Trophoblast cell (in vitro differentiated cells and primary cell): ENCODE measurements at regions not wholly inside any gene's neighbourhood (a gene's known extent, or its start where the extent isn't known, plus 50 kb on each side); places are given as distances from the start of the nearest gene placed in this dataset.

Source experiments
- DNase-seq, 2 donors: peaks; one replicate each; pipeline ENCODE4 v3.0.0-alpha.2; 2016
- H2AFZ ChIP-seq: 2 replicates; pipeline ENCODE4 v1.6.1; 2013; ENCODE audit warnings: low read length, moderate library complexity, mild to moderate bottlenecking; ENCODE audit not compliant: insufficient read depth, poor library complexity
- H2AK5ac ChIP-seq: 2 replicates; pipeline ENCODE4 v1.6.1; 2013; ENCODE audit warnings: mild to moderate bottlenecking, low read length
- H2BK120ac ChIP-seq: 2 replicates; pipeline ENCODE4 v1.6.1; 2013; ENCODE audit warnings: low read length, mild to moderate bottlenecking, moderate library complexity; ENCODE audit not compliant: insufficient read depth, poor library complexity
- H2BK12ac ChIP-seq: 2 replicates; pipeline ENCODE4 v1.6.1; 2013; ENCODE audit warnings: mild to moderate bottlenecking, low read length, moderate library complexity
- H2BK5ac ChIP-seq: 2 replicates; pipeline ENCODE4 v1.6.1; 2013; ENCODE audit warnings: low read length, low read depth, moderate library complexity, mild to moderate bottlenecking; ENCODE audit not compliant: poor library complexity
- H3K14ac ChIP-seq: 2 replicates; pipeline ENCODE4 v1.6.1; 2013; ENCODE audit warnings: mild to moderate bottlenecking, low read length
- H3K18ac ChIP-seq: 2 replicates; pipeline ENCODE4 v1.6.1; 2013; ENCODE audit warnings: mild to moderate bottlenecking, low read length
- H3K23ac ChIP-seq: 2 replicates; pipeline ENCODE4 v1.6.1; 2013; ENCODE audit warnings: low read length
- H3K27ac ChIP-seq: 2 replicates; pipeline ENCODE4 v1.5.1; 2013; ENCODE audit warnings: low read depth, mild to moderate bottlenecking, inconsistent platforms, low read length, moderate library complexity
- H3K27me3 ChIP-seq: 2 replicates; pipeline ENCODE4 v1.6.1; 2013; ENCODE audit warnings: inconsistent platforms, mild to moderate bottlenecking, low read length, moderate library complexity; ENCODE audit not compliant: insufficient read depth
- H3K36me3 ChIP-seq, 2 experiments: 1 replicate in 1 of 2; 2 replicates in 1 of 2; pipeline ENCODE4 v1.6.1; 2013; ENCODE audit warnings: low read length in 2 of 2, mild to moderate bottlenecking in 2 of 2, moderate library complexity in 1 of 2; ENCODE audit not compliant: insufficient read depth in 2 of 2, control insufficient read depth in 1 of 2
- H3K4ac ChIP-seq: 2 replicates; pipeline ENCODE4 v1.6.1; 2013; ENCODE audit warnings: low read depth, mild to moderate bottlenecking, low read length, moderate library complexity
- H3K4me1 ChIP-seq, 2 experiments: 1 replicate in 1 of 2; 2 replicates in 1 of 2; pipeline ENCODE4 v1.6.1; 2013; ENCODE audit warnings: low read length in 2 of 2, mild to moderate bottlenecking in 2 of 2, moderate library complexity in 1 of 2; ENCODE audit not compliant: insufficient read depth in 2 of 2, control insufficient read depth in 1 of 2
- H3K4me2 ChIP-seq: 2 replicates; pipeline ENCODE4 v1.6.1; 2013; ENCODE audit warnings: inconsistent platforms, mild to moderate bottlenecking, low read length, moderate library complexity
- H3K4me3 ChIP-seq: 2 replicates; pipeline ENCODE4 v1.5.1; 2013; ENCODE audit warnings: mild to moderate bottlenecking, low read depth, low read length, inconsistent platforms
- H3K79me1 ChIP-seq: one replicate; pipeline ENCODE4 v1.6.1; 2013; ENCODE audit warnings: low read length
- H3K79me2 ChIP-seq: 2 replicates; pipeline ENCODE4 v1.6.1; 2013; ENCODE audit warnings: low read length, mild to moderate bottlenecking; ENCODE audit not compliant: control insufficient read depth, insufficient read depth, poor library complexity
- H3K9ac ChIP-seq: 2 replicates; pipeline ENCODE4 v1.6.1; 2013; ENCODE audit warnings: mild to moderate bottlenecking, low read length
- H3K9me3 ChIP-seq: 2 replicates; pipeline ENCODE4 v1.6.1; 2013; ENCODE audit warnings: low read depth, mild to moderate bottlenecking, control low read depth, inconsistent platforms, low read length; ENCODE audit not compliant: insufficient read depth
- H4K12ac ChIP-seq: 2 replicates; pipeline ENCODE4 v1.6.1; 2013; ENCODE audit warnings: low read depth, mild to moderate bottlenecking, low read length, moderate library complexity
- H4K8ac ChIP-seq: 2 replicates; pipeline ENCODE4 v1.6.1; 2013; ENCODE audit warnings: low read depth, mild to moderate bottlenecking, low read length, moderate library complexity
- H4K91ac ChIP-seq: one replicate; pipeline ENCODE4 v1.6.1; 2013; ENCODE audit warnings: low read depth, mild to moderate bottlenecking, low read length, moderate library complexity
- WGBS: extraction: QIAGEN DNeasy Blood & Tissue Kit; methylation state at CpG from one replicate; pipeline ENCODE4 v1.1.7; 2013; ENCODE audit warnings: missing lambda C conversion rate; ENCODE audit not compliant: insufficient read length, insufficient coverage; ENCODE audit errors: extremely low coverage; 5-methylcytosine and 5-hydroxymethylcytosine counted together

DNA sequence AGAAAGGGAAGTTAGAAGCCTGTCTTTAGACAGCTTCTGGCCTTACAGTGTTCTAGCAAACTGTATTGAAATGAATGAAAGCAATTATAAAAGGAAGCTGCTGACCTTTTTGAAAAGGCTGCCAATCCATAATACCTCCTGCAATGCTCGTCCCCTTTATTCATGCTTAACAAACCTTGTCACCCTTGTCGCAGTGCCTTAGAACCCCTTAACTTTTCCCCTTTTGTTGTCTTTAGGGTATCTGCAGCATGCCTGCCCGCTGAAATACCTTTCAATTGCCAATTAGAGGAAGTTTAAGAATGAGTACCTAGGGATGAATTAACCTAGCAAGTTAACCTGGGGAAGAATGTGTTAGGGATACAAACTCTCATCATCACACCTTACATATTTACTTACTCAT, 731.2 kb downstream of the RERGL start:
- no peak overlapping the region for H2BK120ac ChIP-seq
- H3K9me3 ChIP-seq = no peaks in the 10 kb centered on the region
- no peak overlapping the region for H3K27ac ChIP-seq
- H2AK5ac ChIP-seq = no peak overlapping the region
- H4K12ac ChIP-seq = no peak overlapping the region
- no peak overlapping the region for H3K18ac ChIP-seq
- H2BK5ac ChIP-seq = no peak overlapping the region
- WGBS = no CpG with 5 or more reads among the region's 3 CpGs
- H3K36me3 ChIP-seq = no peaks in the 10 kb centered on the region
- H3K4ac ChIP-seq = no peak overlapping the region
- no peak overlapping the region for H3K4me2 ChIP-seq
- no peak overlapping the region for H3K14ac ChIP-seq
- no peaks in the 10 kb centered on the region for H3K79me2 ChIP-seq
- H4K8ac ChIP-seq = no peak overlapping the region
- H3K4me1 ChIP-seq = no peaks in the 10 kb centered on the region
- no peaks in the 10 kb centered on the region for H3K79me1 ChIP-seq
- H2AFZ ChIP-seq = no peak overlapping the region
- H3K23ac ChIP-seq = no peak overlapping the region
- H3K9ac ChIP-seq = no peak overlapping the region
- no peak for DNase-seq
- no peak overlapping the region for H4K91ac ChIP-seq
- no peak overlapping the region for H3K4me3 ChIP-seq
- H2BK12ac ChIP-seq = no peak overlapping the region
- H3K27me3 ChIP-seq = no peaks in the 10 kb centered on the region

DNA sequence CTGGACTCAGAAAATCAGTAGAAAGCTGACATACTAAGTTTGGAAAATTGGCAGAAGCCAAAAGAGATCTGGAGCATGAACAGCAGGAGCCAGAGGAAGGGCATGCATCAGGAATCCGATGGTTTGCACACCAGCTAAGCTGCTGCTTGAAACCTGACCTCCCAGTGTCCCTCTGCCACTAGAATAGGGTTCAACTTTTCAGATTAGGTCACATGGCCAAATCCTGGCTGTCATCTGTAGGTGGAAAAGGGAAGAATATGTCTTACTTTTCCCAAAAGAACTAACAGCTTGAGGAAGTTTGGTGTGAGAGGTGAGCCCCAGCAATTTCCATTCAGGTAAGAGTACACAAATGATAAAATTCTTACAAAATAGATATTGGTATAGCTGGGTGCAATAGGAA, 732.6 kb downstream of the RERGL start:
- no CpG with 5 or more reads among the region's 1 CpG for WGBS
- Histone ChIP-seq H3K27me3 (no peaks in the 10 kb centered on the region), H2BK12ac (no peak overlapping the region), H3K79me2 (no peaks in the 10 kb centered on the region), H3K4me2 (no peak overlapping the region), H4K8ac (no peak overlapping the region), H3K23ac (no peak overlapping the region), H2AK5ac (no peak overlapping the region), H3K4ac (no peak overlapping the region), H2BK5ac (no peak overlapping the region), H4K12ac (no peak overlapping the region), H3K14ac (no peak overlapping the region), H3K4me3 (no peak overlapping the region), H3K18ac (no peak overlapping the region), H3K9ac (no peak overlapping the region), H3K27ac (no peak overlapping the region), H3K9me3 (no peaks in the 10 kb centered on the region), H3K79me1 (no peaks in the 10 kb centered on the region), H2BK120ac (no peak overlapping the region), H3K36me3 (no peaks in the 10 kb centered on the region), H3K4me1 (no peaks in the 10 kb centered on the region), H2AFZ (no peak overlapping the region), H4K91ac (no peak overlapping the region)
- no peak for DNase-seq

DNA sequence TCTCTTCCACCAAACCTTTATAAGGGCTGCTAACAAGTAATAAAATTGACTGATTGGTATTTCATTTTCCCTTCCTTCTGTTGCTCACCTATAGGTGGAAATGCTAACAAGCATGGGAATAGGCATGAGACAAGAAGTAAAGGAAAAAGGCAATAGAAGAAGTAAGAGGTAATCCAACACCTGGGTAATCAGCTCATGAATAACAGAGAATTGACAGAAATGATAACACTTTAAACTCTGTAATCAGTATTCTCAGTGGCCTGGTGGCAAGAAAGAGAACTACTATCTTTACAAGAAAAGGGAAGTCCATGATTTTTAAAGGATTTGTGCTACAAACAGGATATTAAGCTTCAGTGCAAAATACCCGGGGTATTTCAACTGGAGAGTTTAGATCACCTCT, 737.8 kb downstream of the RERGL start:
- Histone ChIP-seq H2BK5ac (no peak overlapping the region), H3K14ac (no peak overlapping the region), H2AFZ (no peak overlapping the region), H3K4me3 (no peak overlapping the region), H3K27me3 (no peaks in the 10 kb centered on the region), H2AK5ac (no peak overlapping the region), H4K12ac (no peak overlapping the region), H3K79me2 (no peaks in the 10 kb centered on the region), H3K9me3 (no peaks in the 10 kb centered on the region), H3K4ac (no peak overlapping the region), H3K23ac (no peak overlapping the region), H4K8ac (no peak overlapping the region), H3K4me2 (no peak overlapping the region), H2BK12ac (no peak overlapping the region), H3K18ac (no peak overlapping the region), H2BK120ac (no peak overlapping the region), H3K4me1 (no peaks in the 10 kb centered on the region), H3K79me1 (no peaks in the 10 kb centered on the region), H3K27ac (no peak overlapping the region), H3K9ac (no peak overlapping the region), H3K36me3 (no peaks in the 10 kb centered on the region), H4K91ac (no peak overlapping the region)
- WGBS = no CpG with 5 or more reads among the region's 1 CpG
- DNase-seq = no peak

DNA sequence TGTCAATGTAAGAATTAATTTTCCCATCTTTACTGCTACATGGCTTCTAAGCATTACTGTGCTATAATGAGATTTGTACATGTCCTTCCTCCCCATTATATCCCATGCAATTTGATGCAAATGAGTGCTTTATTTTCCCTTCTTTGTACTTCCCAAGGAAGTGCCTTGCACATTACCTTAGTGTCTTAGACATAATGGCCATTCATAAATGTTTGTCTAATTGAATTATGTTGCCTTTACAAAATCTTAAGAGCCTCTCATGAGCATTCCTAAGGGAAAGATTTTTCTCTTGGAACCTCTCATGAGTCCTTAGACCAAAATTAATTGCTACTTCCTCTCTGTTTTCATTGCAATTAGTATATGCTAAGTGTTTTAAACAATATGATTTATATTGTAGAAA, 741.7 kb downstream of the RERGL start:
- no peak overlapping the region for H3K4me3 ChIP-seq
- no peak overlapping the region for H4K91ac ChIP-seq
- no peaks in the 10 kb centered on the region for H3K79me2 ChIP-seq
- H2BK12ac ChIP-seq = no peak overlapping the region
- H4K12ac ChIP-seq = no peak overlapping the region
- H2AK5ac ChIP-seq = no peak overlapping the region
- H2BK120ac ChIP-seq = no peak overlapping the region
- H3K36me3 ChIP-seq = no peaks in the 10 kb centered on the region
- H3K4me1 ChIP-seq = no peaks in the 10 kb centered on the region
- no peak overlapping the region for H3K9ac ChIP-seq
- H3K27ac ChIP-seq = no peak overlapping the region
- no peak overlapping the region for H4K8ac ChIP-seq
- H3K79me1 ChIP-seq = no peaks in the 10 kb centered on the region
- no peak overlapping the region for H3K23ac ChIP-seq
- no peak overlapping the region for H2BK5ac ChIP-seq
- H3K27me3 ChIP-seq = no peaks in the 10 kb centered on the region
- no peak overlapping the region for H2AFZ ChIP-seq
- no peak overlapping the region for H3K18ac ChIP-seq
- H3K4ac ChIP-seq = no peak overlapping the region
- H3K9me3 ChIP-seq = no peaks in the 10 kb centered on the region
- no peak overlapping the region for H3K4me2 ChIP-seq
- no peak overlapping the region for H3K14ac ChIP-seq
- no peak for DNase-seq

DNA sequence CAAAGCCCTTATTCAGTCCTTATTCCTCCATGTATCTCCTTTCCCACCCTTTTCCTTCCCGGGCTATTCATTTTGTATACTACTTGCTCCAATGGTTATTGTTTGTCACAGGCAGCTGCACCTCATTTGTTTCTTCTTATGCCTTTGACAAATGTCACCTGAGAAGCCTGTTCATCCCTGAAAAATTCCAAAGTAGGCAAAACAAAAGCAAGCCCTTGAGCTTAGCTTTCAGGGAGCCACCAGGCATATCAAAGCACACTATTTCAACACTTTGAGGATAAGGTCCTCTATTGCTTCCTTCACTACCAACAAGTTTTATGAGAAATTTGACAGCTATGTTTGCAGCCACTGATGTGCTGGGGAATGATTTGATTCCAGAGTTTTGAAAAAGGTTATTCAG, 738.7 kb upstream of the LMO3 start:
- Histone ChIP-seq H3K4me3 (no peak overlapping the region), H2BK120ac (no peak overlapping the region), H3K23ac (no peak overlapping the region), H4K91ac (no peak overlapping the region), H3K79me2 (no peaks in the 10 kb centered on the region), H3K18ac (no peak overlapping the region), H4K12ac (peak overlapping the region; percentile 18), H3K4ac (no peak overlapping the region), H4K8ac (no peak overlapping the region), H2AK5ac (no peak overlapping the region), H3K79me1 (no peaks in the 10 kb centered on the region), H2BK12ac (no peak overlapping the region), H3K4me1 (no peaks in the 10 kb centered on the region), H3K36me3 (no peaks in the 10 kb centered on the region), H3K27ac (no peak overlapping the region), H3K9ac (no peak overlapping the region), H3K14ac (no peak overlapping the region), H3K27me3 (no peaks in the 10 kb centered on the region), H3K4me2 (no peak overlapping the region), H2AFZ (no peak overlapping the region), H2BK5ac (peak overlapping the region; percentile 19), H3K9me3 (no peaks in the 10 kb centered on the region)
- no CpG with 5 or more reads among the region's 1 CpG for WGBS
- no peak for DNase-seq
